COLO668 (cell line): ENCODE measurements at regions not wholly inside any gene's neighbourhood (a gene's known extent, or its start where the extent isn't known, plus 50 kb on each side); places are given as distances from the start of the nearest gene placed in this dataset.

Experiments used
- DNase-seq: peaks from one replicate; lab custom pipeline; 2025; ENCODE audit not compliant: unreplicated experiment; lab: John Stamatoyannopoulos, UW

GRCh38 chr18:30562231-30562630 is 480.3 kb downstream of the DSC3 start:
- DNase-seq: no peak

- DNase-seq: no peak
Observed at GRCh38 chr18:30556112-30556511, 486.4 kb downstream of the DSC3 start.

GRCh38 chr18:30545393-30545792 is 497.1 kb downstream of the DSC3 start:
- no peak for DNase-seq

- DNase-seq: no peak
Observed at GRCh38 chr18:30544141-30544540, 498.4 kb downstream of the DSC3 start.

GRCh38 chr18:30533716-30534115 is 508.8 kb downstream of the DSC3 start:
- no peak for DNase-seq

- no peak for DNase-seq
Observed at GRCh38 chr18:30527917-30528316, 514.6 kb downstream of the DSC3 start.

- no peak for DNase-seq
Observed at GRCh38 chr18:30527226-30527625, 515.3 kb downstream of the DSC3 start.

GRCh38 chr18:30522288-30522929 is 520.1 kb downstream of the DSC3 start:
- DNase-seq: no peak

GRCh38 chr18:30514059-30514458 is 528.5 kb downstream of the DSC3 start:
- DNase-seq: no peak

- no peak for DNase-seq
Observed at GRCh38 chr18:30512872-30513271, 529.7 kb downstream of the DSC3 start.

- DNase-seq: no peak
Observed at GRCh38 chr18:30510882-30511281, 531.7 kb downstream of the DSC3 start.

GRCh38 chr18:30501594-30501993 is 540.9 kb downstream of the DSC3 start:
- DNase-seq: no peak

GRCh38 chr18:30500240-30500945 is 542.1 kb downstream of the DSC3 start:
- no peak for DNase-seq

GRCh38 chr18:30499721-30500120 is 542.8 kb downstream of the DSC3 start:
- DNase-seq: no peak

GRCh38 chr18:30492552-30493129 is 549.9 kb downstream of the DSC3 start:
- no peak for DNase-seq

- no peak for DNase-seq
Observed at GRCh38 chr18:30491815-30492551, 550.6 kb downstream of the DSC3 start.

- DNase-seq: no peak
Observed at GRCh38 chr18:30489890-30490643, 552.5 kb downstream of the DSC3 start.

- no peak for DNase-seq
Observed at GRCh38 chr18:30487962-30488361, 554.6 kb downstream of the DSC3 start.

GRCh38 chr18:30486856-30487255 is 555.7 kb downstream of the DSC3 start:
- DNase-seq: no peak

GRCh38 chr18:30485078-30485477 is 557.5 kb downstream of the DSC3 start:
- DNase-seq: no peak

GRCh38 chr18:30481871-30482270 is 560.7 kb downstream of the DSC3 start:
- no peak for DNase-seq
